HepG2 (cell line): ENCODE measurements at regions not wholly inside any gene's neighbourhood (a gene's known extent, or its start where the extent isn't known, plus 50 kb on each side); places are given as distances from the start of the nearest gene placed in this dataset.

Experiments
- ATAC-seq: fragments of 200-7000 bp; cut with Tn5 transposase; 3 replicates; pipeline ENCODE4 v1.9.1; 2020; ENCODE audit warnings: mild to moderate bottlenecking, moderate library complexity
- BruUV-seq: library from RNA; stranded (reverse); fragments of 400-500 nt; replicated peaks from 2 replicates; lab custom pipeline; 2021; lab: Mats Ljungman, UMichigan
- CTCF ChIA-PET: fragments of 300-600 bp; formaldehyde crosslinking; extraction: SDS; loops from one replicate; lab custom pipeline; 2021; ENCODE audit warnings: low total read pairs, inconsistent platforms, low intra/inter-chr PET ratio; lab: Yijun Ruan, JAX
- POLR2A ChIA-PET: fragments of 350-600 bp; sonication (Branson Sonifier 250); formaldehyde crosslinking; loops from one replicate; lab custom pipeline; 2020; ENCODE audit warnings: antibody characterized with exemption, inconsistent platforms; lab: Yijun Ruan, JAX
- DNase-seq: peaks from one replicate; pipeline ENCODE4 v3.0.0-alpha.2; 2015; ENCODE audit warnings: low spot score
- FAIRE-seq: peaks from 3 replicates; lab custom pipeline; 2011; peaks lifted over from hg19 to GRCh38; lab: Jason Lieb, UNC
- H2AFZ ChIP-seq: one replicate; pipeline ENCODE4 v1.6.1; 2011; ENCODE audit warnings: low read length, inconsistent platforms
- H3K27ac ChIP-seq: fragments of 300-600 bp; 3 replicates; pipeline ENCODE4 v1.8.0; 2011; ENCODE audit warnings: mixed run types, mild to moderate bottlenecking, mixed read lengths, low read length, inconsistent platforms; ENCODE audit not compliant: insufficient read depth; ENCODE audit errors: extremely low read length
- H3K27me3 ChIP-seq, 2 experiments: fragments of 200-600 bp in 1 of 2; 2 replicates in 1 of 2; 3 replicates in 1 of 2; pipeline versions ENCODE4 v1.6.0 to v1.8.0; 2011; ENCODE audit warnings: low read length in 2 of 2, mild to moderate bottlenecking in 2 of 2, moderate library complexity in 2 of 2, inconsistent platforms in 1 of 2; ENCODE audit not compliant: insufficient read depth in 2 of 2, control insufficient read depth in 1 of 2
- H3K36me3 ChIP-seq, 2 experiments: fragments of 200-600 bp in 1 of 2; replicated peaks in 1 of 2; 2 replicates in 1 of 2; 3 replicates in 1 of 2; pipeline versions ENCODE4 v1.5.1 to v1.8.0; 2011; ENCODE audit warnings: low read length in 2 of 2, inconsistent platforms in 1 of 2; ENCODE audit not compliant: insufficient read depth in 2 of 2, control insufficient read depth in 1 of 2
- H3K4me1 ChIP-seq: 2 replicates; pipeline ENCODE4 v1.5.1; 2012; ENCODE audit warnings: low read length, inconsistent platforms; ENCODE audit not compliant: insufficient read depth
- H3K4me2 ChIP-seq: 2 replicates; pipeline ENCODE4 v1.6.0; 2011; ENCODE audit warnings: low read depth, low read length, inconsistent platforms
- H3K4me3 ChIP-seq, 3 experiments: fragments of 200-600 bp in 1 of 3; sonication (generic), shearing (Covaris generic) in 1 of 3; replicated peaks in 1 of 3; 2 replicates each; pipeline ENCODE4 v1.5.1; 2011 to 2016; ENCODE audit warnings: low read length in 3 of 3, inconsistent platforms in 2 of 3, low read depth in 2 of 3, mild to moderate bottlenecking in 2 of 3, control low read depth in 1 of 3, mixed read lengths in 1 of 3; ENCODE audit not compliant: insufficient read depth in 1 of 3
- H3K79me2 ChIP-seq: one replicate; pipeline ENCODE4 v1.6.1; 2011; ENCODE audit warnings: low read length, inconsistent platforms; ENCODE audit not compliant: insufficient read depth
- H3K9ac ChIP-seq: 2 replicates; pipeline ENCODE4 v1.6.0; 2011; ENCODE audit warnings: mild to moderate bottlenecking, low read depth, low read length, inconsistent platforms; ENCODE audit not compliant: insufficient read depth
- H3K9me3 ChIP-seq: 2 replicates; pipeline ENCODE4 v1.5.1; 2012; ENCODE audit warnings: mild to moderate bottlenecking, low read length
- H4K20me1 ChIP-seq: 2 replicates; pipeline ENCODE4 v1.6.0; 2011; ENCODE audit warnings: inconsistent platforms, mild to moderate bottlenecking, low read length, moderate library complexity; ENCODE audit not compliant: insufficient read depth
- KAT7 ChIP-seq: IDR thresholded peaks from 2 replicates; pipeline ENCODE4 v1.6.1; 2018; ENCODE audit warnings: borderline replicate concordance, missing compliant biosample characterization
- KLF15 ChIP-seq: sonication (generic); formaldehyde crosslinking; IDR thresholded peaks from 2 replicates; pipeline ENCODE4 v1.8.1; 2023; ENCODE audit warnings: borderline replicate concordance, mild to moderate bottlenecking, inconsistent platforms, missing genetic modification reagents, mixed read lengths
- KLF9 ChIP-seq: IDR thresholded peaks from 2 replicates; pipeline ENCODE4 v1.6.1; 2016; ENCODE audit warnings: low read depth
- MATR3 ChIP-seq: sonication (generic); formaldehyde crosslinking; IDR thresholded peaks from 2 replicates; pipeline ENCODE4 v1.4.0; 2020; ENCODE audit warnings: missing genetic modification reagents
- NR2F6 ChIP-seq, 2 experiments: IDR thresholded peaks; 2 replicates each; pipeline ENCODE4 v1.6.1; 2016; ENCODE audit warnings: antibody characterized with exemption in 1 of 2, mild to moderate bottlenecking in 1 of 2
- SMARCE1 ChIP-seq: fragments of 450-650 bp; IDR thresholded peaks from 2 replicates; pipeline ENCODE4 v1.6.1; 2017; ENCODE audit warnings: borderline replicate concordance
- SPEN ChIP-seq: sonication (generic); formaldehyde crosslinking; IDR thresholded peaks from 2 replicates; pipeline ENCODE4 v1.5.1; 2020; ENCODE audit warnings: low read depth, mild to moderate bottlenecking, missing genetic modification reagents
- ZBTB3 ChIP-seq: sonication (generic); formaldehyde crosslinking; IDR thresholded peaks from 2 replicates; pipeline ENCODE4 v1.4.0; 2020; ENCODE audit warnings: low read depth, mild to moderate bottlenecking, moderate library complexity, missing genetic modification reagents, borderline replicate concordance
- ZKSCAN8 ChIP-seq: IDR thresholded peaks from 2 replicates; pipeline ENCODE4 v1.6.1; 2016; ENCODE audit warnings: borderline replicate concordance, missing genetic modification reagents, missing compliant biosample characterization
- ZNF235 ChIP-seq: sonication (generic); formaldehyde crosslinking; IDR thresholded peaks from 2 replicates; pipeline ENCODE4 v1.8.1; 2023; ENCODE audit warnings: mild to moderate bottlenecking, missing genetic modification reagents, borderline replicate concordance
- ZNF253 ChIP-seq: sonication (generic); formaldehyde crosslinking; IDR thresholded peaks from 2 replicates; pipeline ENCODE4 v1.8.0; 2022; ENCODE audit warnings: mild to moderate bottlenecking, missing genetic modification reagents, borderline replicate concordance
- ZNF547 ChIP-seq: sonication (generic); formaldehyde crosslinking; IDR thresholded peaks from 2 replicates; pipeline ENCODE4 v1.5.1; 2020; ENCODE audit warnings: mild to moderate bottlenecking, missing genetic modification reagents
- ZNF777 ChIP-seq: sonication (generic); formaldehyde crosslinking; IDR thresholded peaks from 2 replicates; pipeline ENCODE4 v1.4.0; 2020; ENCODE audit warnings: missing genetic modification reagents
- ZNF878 ChIP-seq: sonication (generic); formaldehyde crosslinking; IDR thresholded peaks from 2 replicates; pipeline ENCODE4 v1.8.1; 2023; ENCODE audit warnings: mild to moderate bottlenecking, missing genetic modification reagents, moderate library complexity
- WGBS: methylation state at CpG from one replicate; pipeline ENCODE4 v1.1.6; 2017; ENCODE audit warnings: low lambda C conversion rate; 5-methylcytosine and 5-hydroxymethylcytosine counted together
- in situ Hi-C: cut with HindIII; loops from 2 replicates; pipeline ENCODE4 v1.10.0; 2017; ENCODE audit warnings: low pct_unique_long_range_greater_than_20kb; ENCODE audit not compliant: extremely low pct_ligation_motif_present
- intact Hi-C: fragments of 100-400 bp; cut with micrococcal nuclease; formaldehyde crosslinking; loops from one replicate; pipeline ENCODE4 v1.10.0; 2022; ENCODE audit not compliant: unreplicated experiment

DNA sequence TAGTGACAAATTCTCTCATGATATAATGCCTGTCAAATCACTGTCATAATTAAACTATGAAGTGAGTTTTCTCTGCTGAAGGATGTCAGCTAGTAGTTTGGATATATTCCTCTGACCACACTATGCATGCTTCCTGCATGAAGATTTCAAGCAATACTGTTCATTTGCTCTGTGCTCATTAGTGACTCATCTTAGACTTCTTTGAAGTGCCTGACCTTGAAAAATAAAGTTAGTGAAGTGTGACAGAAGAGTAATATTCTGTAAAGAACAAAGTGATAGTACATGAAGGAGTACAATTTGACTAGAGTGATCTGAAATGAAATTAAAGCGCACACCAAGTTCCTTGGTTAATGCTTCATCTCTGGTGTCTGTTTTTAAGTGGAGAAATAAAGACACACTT, 629.5 kb upstream of the ANO3 start:
- POLR2A ChIA-PET = no interaction called here

DNA sequence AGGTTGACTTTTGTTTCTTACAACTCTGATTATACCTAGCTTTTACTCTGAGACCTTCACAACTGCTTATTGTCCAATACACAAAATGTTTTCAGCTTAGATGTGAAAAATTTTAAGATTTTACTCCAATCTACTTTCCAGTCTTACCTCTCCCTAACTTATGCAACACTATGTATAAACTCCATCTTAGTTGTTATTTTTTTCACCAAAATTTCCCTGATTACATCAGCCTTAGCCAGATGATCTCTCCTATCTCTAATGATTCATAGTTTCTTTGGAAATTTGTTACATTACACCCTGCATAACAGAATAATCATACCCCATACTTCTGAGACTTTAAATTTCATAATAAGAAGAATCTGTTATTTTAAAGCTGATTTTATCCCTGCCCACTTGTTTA, 621.0 kb upstream of the ANO3 start:
- in situ Hi-C loops = no loop called here

More for the DNA sequence above, 629.5 kb upstream of the ANO3 start:
- H3K27me3 ChIP-seq = no peaks in the 10 kb centered on the region
- no peaks in the 10 kb centered on the region for H3K9me3 ChIP-seq
- no peak overlapping the region for H3K27ac ChIP-seq
- no peak for TF ChIP-seq ZNF235 (CRISPR knock-in tag)
- CTCF ChIA-PET = no interaction called here
- DNase-seq (no peak), ATAC-seq (no peak), FAIRE-seq (no peak)
- BruUV-seq = no TSS peak
- no peak overlapping the region for H2AFZ ChIP-seq
- H3K4me1 ChIP-seq = no peaks in the 10 kb centered on the region
- H4K20me1 ChIP-seq = no peaks in the 10 kb centered on the region
- no peak overlapping the region for H3K9ac ChIP-seq
- no peak overlapping the region for H3K4me3 ChIP-seq
- in situ Hi-C loops (no loop called here), intact Hi-C loops (no loop called here)
- H3K36me3 ChIP-seq = no peaks in the 10 kb centered on the region
- WGBS = 96% methylated on average over 1 of the region's 1 CpG
- H3K4me2 ChIP-seq = no peak overlapping the region
- no peaks in the 10 kb centered on the region for H3K79me2 ChIP-seq

DNA sequence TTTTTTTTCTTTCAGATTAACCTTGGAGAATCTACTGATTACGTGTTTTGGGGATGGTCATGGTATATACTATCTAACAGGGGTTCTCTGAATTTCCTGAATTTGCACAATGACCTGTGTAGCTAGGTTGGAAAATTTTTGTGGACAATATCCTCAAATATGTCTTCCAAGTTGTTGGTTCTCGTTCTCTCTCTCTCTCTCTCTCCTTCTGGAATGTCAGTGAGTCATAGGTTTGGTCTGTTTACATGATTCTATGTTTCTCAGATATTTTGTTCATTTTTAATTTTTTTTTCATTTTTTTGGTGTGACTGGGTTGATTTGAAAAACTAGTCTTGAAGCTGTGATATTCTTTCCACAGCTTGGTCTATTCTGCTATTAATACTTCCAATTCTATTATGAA, 604.0 kb upstream of the ANO3 start:
- POLR2A ChIA-PET = no interaction called here
- H3K27me3 ChIP-seq = no peaks in the 10 kb centered on the region
- no peak overlapping the region for H2AFZ ChIP-seq
- WGBS = 5% methylated on average over 2 of the region's 2 CpGs
- no peak overlapping the region for H3K4me3 ChIP-seq
- H3K4me1 ChIP-seq = no peaks in the 10 kb centered on the region
- no peak overlapping the region for H3K27ac ChIP-seq
- ATAC-seq (no peak), FAIRE-seq (no peak), DNase-seq (no peak)
- no peak overlapping the region for H3K4me2 ChIP-seq
- no peaks in the 10 kb centered on the region for H3K36me3 ChIP-seq
- H3K9me3 ChIP-seq = peaks cover 17% of the 10 kb centered on the region; the same call in 1 of the 2 replicates
- no peaks in the 10 kb centered on the region for H3K79me2 ChIP-seq
- intact Hi-C loops = no loop called here
- in situ Hi-C loops = no loop called here
- no peaks in the 10 kb centered on the region for H4K20me1 ChIP-seq
- no TSS peak for BruUV-seq
- CTCF ChIA-PET = no interaction called here
- no peak overlapping the region for H3K9ac ChIP-seq
- no peak for TF ChIP-seq SMARCE1
- no peak for TF ChIP-seq ZNF777 (CRISPR knock-in tag)
- no peak for TF ChIP-seq SPEN (CRISPR knock-in tag)
- no peak for TF ChIP-seq KLF9 (CRISPR knock-in tag)
- no peak for TF ChIP-seq MATR3 (CRISPR knock-in tag)
- no peak for TF ChIP-seq NR2F6 (IDR thresholded peaks at IDR 0.05)
- no peak for TF ChIP-seq NR2F6 (CRISPR knock-in tag; IDR thresholded peaks at IDR 0.05)
- no peak for TF ChIP-seq KLF15 (CRISPR knock-in tag)
- TF ChIP-seq KAT7 (CRISPR knock-in tag) = no peak
- TF ChIP-seq ZNF878 (CRISPR knock-in tag) = no peak
- TF ChIP-seq ZNF253 (CRISPR knock-in tag) = no peak
- TF ChIP-seq ZNF547 (CRISPR knock-in tag) = no peak
- TF ChIP-seq ZKSCAN8 = no peak

More for the DNA sequence above, 621.0 kb upstream of the ANO3 start:
- no peak overlapping the region for H2AFZ ChIP-seq
- ATAC-seq = no peak
- no peaks in the 10 kb centered on the region for H3K4me1 ChIP-seq
- H3K79me2 ChIP-seq = no peaks in the 10 kb centered on the region
- no peak for TF ChIP-seq ZBTB3 (CRISPR knock-in tag)
- TF ChIP-seq, all 625 proteins: peak for 0
- no peaks in the 10 kb centered on the region for H3K27me3 ChIP-seq
- intact Hi-C loops = no loop called here
- H3K9me3 ChIP-seq = no peaks in the 10 kb centered on the region; the same call in 1 of the 2 replicates
- no peak overlapping the region for H3K4me2 ChIP-seq
- no peaks in the 10 kb centered on the region for H4K20me1 ChIP-seq
- no peak overlapping the region for H3K4me3 ChIP-seq
- no peak overlapping the region for H3K27ac ChIP-seq
- no peak for DNase-seq
- POLR2A ChIA-PET = no interaction called here
- CTCF ChIA-PET = no interaction called here
- FAIRE-seq = no peak
- H3K36me3 ChIP-seq = no peaks in the 10 kb centered on the region
- BruUV-seq = no TSS peak
- H3K9ac ChIP-seq = no peak overlapping the region
